ENCODE measurements at regions not wholly inside any gene's neighbourhood (a gene's known extent, or its start where the extent isn't known, plus 50 kb on each side); places are given as distances from the start of the nearest gene placed in this dataset.

DNA sequence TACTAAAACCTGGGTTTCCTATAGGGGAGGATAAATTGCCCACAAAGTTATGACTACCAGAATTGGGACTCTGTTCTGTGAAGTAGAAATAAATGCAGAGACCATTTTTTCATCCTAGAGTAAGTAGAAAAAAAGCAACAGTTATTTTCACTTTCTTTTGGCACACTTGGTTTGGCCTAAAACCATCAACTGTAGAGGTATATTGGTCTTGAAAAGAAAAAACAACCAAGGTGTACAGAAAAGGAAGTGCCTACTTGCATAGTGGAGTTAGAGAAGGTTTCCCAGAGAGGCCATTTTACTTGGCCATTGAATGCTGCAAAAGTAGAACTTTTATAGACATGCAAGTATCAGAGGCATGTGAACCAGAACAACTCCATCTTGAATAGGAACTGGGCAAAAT lies 89.4 kb upstream of the TACR1 start:
- Histone ChIP-seq H3K27ac (no peak overlapping the region), H3K9me3 (no peaks in the 10 kb centered on the region), H3K4me3 (no peak overlapping the region), H3K36me3 (no peaks in the 10 kb centered on the region), H3K27me3 (no peaks in the 10 kb centered on the region), H3K4me1 (no peaks in the 10 kb centered on the region)
- intact Hi-C loops (cut with DNase I), result no loop called here
- DNase-seq, result no peak
- TF ChIP-seq, protein P1, sequence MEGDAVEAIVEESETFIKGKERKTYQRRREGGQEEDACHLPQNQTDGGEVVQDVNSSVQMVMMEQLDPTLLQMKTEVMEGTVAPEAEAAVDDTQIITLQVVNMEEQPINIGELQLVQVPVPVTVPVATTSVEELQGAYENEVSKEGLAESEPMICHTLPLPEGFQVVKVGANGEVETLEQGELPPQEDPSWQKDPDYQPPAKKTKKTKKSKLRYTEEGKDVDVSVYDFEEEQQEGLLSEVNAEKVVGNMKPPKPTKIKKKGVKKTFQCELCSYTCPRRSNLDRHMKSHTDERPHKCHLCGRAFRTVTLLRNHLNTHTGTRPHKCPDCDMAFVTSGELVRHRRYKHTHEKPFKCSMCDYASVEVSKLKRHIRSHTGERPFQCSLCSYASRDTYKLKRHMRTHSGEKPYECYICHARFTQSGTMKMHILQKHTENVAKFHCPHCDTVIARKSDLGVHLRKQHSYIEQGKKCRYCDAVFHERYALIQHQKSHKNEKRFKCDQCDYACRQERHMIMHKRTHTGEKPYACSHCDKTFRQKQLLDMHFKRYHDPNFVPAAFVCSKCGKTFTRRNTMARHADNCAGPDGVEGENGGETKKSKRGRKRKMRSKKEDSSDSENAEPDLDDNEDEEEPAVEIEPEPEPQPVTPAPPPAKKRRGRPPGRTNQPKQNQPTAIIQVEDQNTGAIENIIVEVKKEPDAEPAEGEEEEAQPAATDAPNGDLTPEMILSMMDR (IDR thresholded peaks at IDR 0.05), result no peak

DNA sequence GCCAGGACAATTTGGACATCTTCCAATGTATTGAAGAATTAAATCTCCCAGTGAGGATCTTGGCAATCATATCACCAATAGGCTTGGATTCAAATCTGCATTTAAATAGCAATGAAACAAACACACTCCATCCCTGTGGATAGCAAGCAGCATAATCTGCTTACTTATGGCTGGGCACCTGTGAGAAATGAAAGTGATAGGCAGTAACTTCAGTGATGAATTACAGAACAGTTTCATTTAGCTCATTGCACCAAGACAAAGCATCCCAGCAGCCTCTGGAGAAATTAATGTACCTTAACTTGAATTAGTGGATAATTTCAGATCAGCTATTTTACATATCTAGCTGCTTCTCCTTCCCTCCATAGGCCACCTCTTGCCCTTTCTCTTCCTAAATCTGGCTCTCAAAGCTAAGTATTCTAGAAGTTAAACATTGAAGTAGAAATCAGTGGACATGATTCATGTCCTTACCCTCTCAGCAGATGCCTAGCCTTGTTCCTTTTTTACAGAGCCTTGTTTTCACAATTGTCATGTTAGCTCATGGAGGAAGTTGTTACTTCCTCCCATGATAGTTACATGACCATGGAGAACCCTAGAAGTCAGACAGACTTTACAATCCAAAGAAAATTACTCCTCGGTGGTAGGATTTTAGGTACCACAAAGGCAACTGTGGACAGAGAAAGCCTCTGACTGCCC lies 88.5 kb upstream of the TACR1 start:
- intact Hi-C loops (cut with DNase I), result no loop called here

DNA sequence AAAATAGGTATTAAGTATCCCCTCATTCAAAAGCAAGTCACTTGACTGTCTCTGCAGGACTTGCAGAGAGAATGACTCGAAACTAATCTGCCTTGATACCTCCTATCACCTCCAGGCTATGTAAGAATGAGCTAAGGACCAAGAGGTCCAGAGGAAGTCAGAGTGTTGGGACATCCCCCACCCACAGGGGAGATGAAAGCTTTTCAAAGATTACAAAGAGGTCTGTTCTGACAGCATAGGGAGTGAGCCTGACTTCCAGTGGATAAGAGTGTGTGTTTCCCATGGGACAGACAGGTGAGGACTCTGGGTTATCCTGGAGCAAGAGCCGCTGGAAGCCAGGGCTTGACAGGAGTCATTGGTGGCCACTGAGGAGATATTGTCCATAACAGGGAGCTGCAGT lies 85.0 kb upstream of the TACR1 start:
- no peak for DNase-seq
- Histone ChIP-seq H3K27ac (no peak overlapping the region), H3K9me3 (no peaks in the 10 kb centered on the region), H3K4me3 (no peak overlapping the region), H3K36me3 (no peaks in the 10 kb centered on the region), H3K4me1 (no peaks in the 10 kb centered on the region), H3K27me3 (no peaks in the 10 kb centered on the region)
- TF ChIP-seq, protein P1 (IDR thresholded peaks at IDR 0.05), result no peak
- no peak for TF ChIP-seq EP300 (IDR thresholded peaks at IDR 0.05)
- TF ChIP-seq POLR2A (IDR thresholded peaks at IDR 0.05), result no peak
- no peak for TF ChIP-seq POLR2AphosphoS5 (IDR thresholded peaks at IDR 0.05)
- 61 to 80% methylated on average over 2 of the region's 2 CpGs for WGBS, 2 donors
- intact Hi-C loops (cut with DNase I), result no loop called here

More for the DNA sequence above, 88.5 kb upstream of the TACR1 start:
- no peaks in the 10 kb centered on the region for H3K9me3 ChIP-seq
- TF ChIP-seq, protein P1 (IDR thresholded peaks at IDR 0.05), result no peak
- TF ChIP-seq POLR2A (IDR thresholded peaks at IDR 0.05) (no peak), EP300 (IDR thresholded peaks at IDR 0.05) (no peak), POLR2AphosphoS5 (IDR thresholded peaks at IDR 0.05) (no peak)
- 58 to 82% methylated on average over 1 of the region's 1 CpG for WGBS, 2 donors
- DNase-seq, result no peak
- H3K27me3 ChIP-seq, result no peaks in the 10 kb centered on the region
- no peaks in the 10 kb centered on the region for H3K4me1 ChIP-seq
- no peaks in the 10 kb centered on the region for H3K36me3 ChIP-seq
- H3K4me3 ChIP-seq, result no peak overlapping the region
- no peak overlapping the region for H3K27ac ChIP-seq

DNA sequence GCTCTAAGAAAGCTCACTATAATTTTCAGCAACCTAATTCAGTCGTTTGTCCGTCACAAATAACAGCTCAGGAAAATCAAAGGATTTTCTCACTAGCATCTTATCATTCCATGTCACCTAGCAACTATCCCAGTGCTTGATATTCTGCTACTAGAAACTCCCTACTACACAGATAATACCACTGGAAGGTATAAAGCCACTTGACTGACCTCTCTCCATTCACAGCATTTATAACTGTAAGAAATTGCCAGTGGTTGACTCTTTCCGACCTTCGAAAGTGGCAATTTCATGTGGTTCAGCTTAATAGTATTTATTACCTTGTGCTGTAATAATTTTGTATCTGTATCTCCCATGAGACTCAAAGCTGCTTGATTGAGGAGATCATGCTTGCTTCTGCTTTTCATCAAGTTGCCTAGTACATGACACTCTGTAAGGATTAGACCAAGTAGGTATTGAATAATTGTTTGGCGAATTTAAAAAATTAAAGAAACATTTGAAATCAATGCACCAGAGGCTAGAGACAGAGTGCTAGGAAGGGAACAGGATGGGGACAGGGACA lies 79.6 kb upstream of the TACR1 start:
- DNase-seq, result no peak
- TF ChIP-seq POLR2AphosphoS5 (IDR thresholded peaks at IDR 0.05), result no peak
- no peak for TF ChIP-seq EP300 (IDR thresholded peaks at IDR 0.05)
- TF ChIP-seq, protein P1 (IDR thresholded peaks at IDR 0.05), result no peak
- TF ChIP-seq POLR2A (IDR thresholded peaks at IDR 0.05), result no peak
- intact Hi-C loops (cut with DNase I), result no loop called here
- WGBS, 2 donors, result 91 to 92% methylated on average over 5 of the region's 5 CpGs
- Histone ChIP-seq H3K4me1 (no peaks in the 10 kb centered on the region), H3K27ac (no peak overlapping the region), H3K9me3 (no peaks in the 10 kb centered on the region), H3K36me3 (no peaks in the 10 kb centered on the region), H3K4me3 (no peak overlapping the region), H3K27me3 (no peaks in the 10 kb centered on the region)

DNA sequence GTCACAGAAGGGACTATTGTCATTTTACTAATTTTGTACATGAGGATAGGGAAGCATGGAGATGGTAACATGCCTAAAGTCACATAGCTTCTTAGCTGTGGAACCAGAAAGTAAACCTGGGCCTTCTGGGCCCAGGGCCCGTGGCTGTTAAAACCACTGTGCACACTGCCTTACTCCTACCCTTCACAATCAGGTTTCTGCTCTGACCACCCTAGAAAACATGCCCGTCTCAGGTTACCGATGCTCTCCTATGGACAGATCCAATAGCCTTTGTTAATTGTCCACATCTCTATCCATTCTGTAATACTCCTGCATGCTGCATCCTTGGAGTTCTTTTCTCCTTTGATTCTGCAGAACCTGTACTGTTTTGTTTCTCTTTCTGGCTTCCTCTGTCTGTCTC lies 79.0 kb upstream of the TACR1 start:
- H3K4me3 ChIP-seq, result no peak overlapping the region
- no peaks in the 10 kb centered on the region for H3K36me3 ChIP-seq
- no peak for DNase-seq
- intact Hi-C loops (cut with DNase I), result no loop called here
- no peaks in the 10 kb centered on the region for H3K9me3 ChIP-seq
- H3K27me3 ChIP-seq, result no peaks in the 10 kb centered on the region
- H3K4me1 ChIP-seq, result no peaks in the 10 kb centered on the region
- 84 to 86% methylated on average over 3 of the region's 3 CpGs for WGBS, 2 donors
- H3K27ac ChIP-seq, result no peak overlapping the region
- TF ChIP-seq, protein P1 (IDR thresholded peaks at IDR 0.05), result no peak
- TF ChIP-seq POLR2A (IDR thresholded peaks at IDR 0.05) (no peak), EP300 (IDR thresholded peaks at IDR 0.05) (no peak), POLR2AphosphoS5 (IDR thresholded peaks at IDR 0.05) (no peak)

Measured in sigmoid colon (tissue), 6 donors.